T-cell (primary cell): ENCODE measurements at regions not wholly inside any gene's neighbourhood (a gene's known extent, or its start where the extent isn't known, plus 50 kb on each side); places are given as distances from the start of the nearest gene placed in this dataset.
"Not testable (repeated sequence)": the region's sequence is repeated elsewhere in the genome, so short reads cannot be mapped to it uniquely, and the experiment has no call there.

Source experiments
- ATAC-seq, 4 experiments: fragments of 200-7000 bp in 3 of 4; fragments of 150-1000 bp in 1 of 4; cut with Tn5 transposase; replicated peaks in 1 of 4; 1 replicate in 3 of 4; 2 replicates in 1 of 4; pipeline ENCODE4 v1.10.0; 2021; ENCODE audit warnings: moderate library complexity in 3 of 4, mild to moderate bottlenecking in 2 of 4, moderate number of reproducible peaks in 1 of 4
- CTCF ChIA-PET, 2 donors: fragments of 300-600 bp; sonication (Branson Sonifier 250); formaldehyde crosslinking; loops; one replicate each; lab custom pipeline; 2022; ENCODE audit warnings: antibody characterized with exemption in 2 of 2; lab: Charles Lee
- POLR2A ChIA-PET, 2 donors: fragments of 300-600 bp; sonication (Branson Sonifier 250); formaldehyde crosslinking; loops; one replicate each; lab custom pipeline; 2022; ENCODE audit warnings: antibody characterized with exemption in 2 of 2; lab: Charles Lee
- DNase-seq, 35 experiments: peaks; one replicate each; pipeline versions ENCODE4 v3.0.0 to v3.0.0-alpha.2; 2013 to 2023
- H3K27ac ChIP-seq: one replicate; pipeline ENCODE4 v1.5.1; 2013; ENCODE audit warnings: low read length
- H3K27me3 ChIP-seq, 2 experiments: replicated peaks in 1 of 2; 1 replicate in 1 of 2; 2 replicates in 1 of 2; pipeline versions ENCODE4 v1.6.1 to v1.7.0; 2013; ENCODE audit warnings: low read length in 1 of 2, mixed read lengths in 1 of 2; ENCODE audit not compliant: control insufficient read depth in 2 of 2, insufficient read depth in 2 of 2; ENCODE audit errors: extremely low read depth in 1 of 2
- H3K36me3 ChIP-seq, 2 donors: 1 replicate in 1 of 2; 2 replicates in 1 of 2; pipeline versions ENCODE4 v1.6.1 to v1.7.0; 2013; ENCODE audit warnings: low read length in 1 of 2; ENCODE audit not compliant: control insufficient read depth in 2 of 2, insufficient read depth in 1 of 2; ENCODE audit errors: extremely low read depth in 1 of 2
- H3K4me1 ChIP-seq, 2 experiments: 1 replicate in 1 of 2; 2 replicates in 1 of 2; pipeline versions ENCODE4 v1.6.1 to v1.7.0; 2013; ENCODE audit warnings: low read length in 2 of 2, mixed read lengths in 1 of 2; ENCODE audit not compliant: insufficient read depth in 2 of 2, control insufficient read depth in 1 of 2; ENCODE audit errors: extremely low read depth in 1 of 2
- H3K4me3 ChIP-seq, 2 donors: 1 replicate in 1 of 2; 2 replicates in 1 of 2; pipeline versions ENCODE4 v1.5.1 to v1.7.0; 2013; ENCODE audit warnings: mild to moderate bottlenecking in 2 of 2, low read length in 1 of 2, moderate library complexity in 1 of 2; ENCODE audit not compliant: control insufficient read depth in 1 of 2; ENCODE audit errors: extremely low read depth in 1 of 2
- H3K9me3 ChIP-seq: 2 replicates; pipeline ENCODE4 v1.7.0; 2013
- H3K27ac Mint-ChIP-seq, 2 donors: one replicate each; pipeline ENCODE4 v1.8.0; 2020 to 2021; ENCODE audit warnings: mild to moderate bottlenecking in 2 of 2, mixed read lengths in 2 of 2
- H3K27me3 Mint-ChIP-seq, 2 donors: one replicate each; pipeline ENCODE4 v1.8.0; 2021 to 2022; ENCODE audit warnings: mixed read lengths in 2 of 2
- H3K36me3 Mint-ChIP-seq: one replicate; pipeline ENCODE4 v1.8.0; 2021; ENCODE audit warnings: mixed read lengths
- H3K4me1 Mint-ChIP-seq, 3 donors: one replicate each; pipeline ENCODE4 v1.8.0; 2020 to 2022; ENCODE audit warnings: mixed read lengths in 3 of 3, mild to moderate bottlenecking in 1 of 3
- H3K4me3 Mint-ChIP-seq, 3 donors: one replicate each; pipeline ENCODE4 v1.8.0; 2020 to 2022; ENCODE audit warnings: mild to moderate bottlenecking in 3 of 3, mixed read lengths in 3 of 3, moderate library complexity in 3 of 3
- H3K9me3 Mint-ChIP-seq, 3 donors: one replicate each; pipeline ENCODE4 v1.8.0; 2020 to 2022; ENCODE audit warnings: mixed read lengths in 3 of 3
- WGBS: methylation state at CpG from one replicate; pipeline ENCODE4 v1.1.5; 2013; ENCODE audit warnings: missing lambda C conversion rate; ENCODE audit not compliant: insufficient coverage; 5-methylcytosine and 5-hydroxymethylcytosine counted together

- no peaks in the 10 kb centered on the region for H3K36me3 Mint-ChIP-seq
- no peak overlapping the region for H3K27ac Mint-ChIP-seq
- CTCF ChIA-PET: no interaction called here
- Histone ChIP-seq H3K9me3 (no peaks in the 10 kb centered on the region), H3K36me3 (no peaks in the 10 kb centered on the region), H3K4me3 (no peak overlapping the region), H3K4me1 (no peaks in the 10 kb centered on the region), H3K27ac (no peak overlapping the region), H3K27me3 (no peaks in the 10 kb centered on the region)
- peaks cover 0 to 9% (median 0%) of the 10 kb centered on the region in 3 donors for H3K9me3 Mint-ChIP-seq
- WGBS: no CpG with 5 or more reads among the region's 4 CpGs
- H3K4me3 Mint-ChIP-seq: no peak overlapping the region
- ATAC-seq (no peak), DNase-seq (no peak)
- H3K27me3 Mint-ChIP-seq: no peaks in the 10 kb centered on the region
- POLR2A ChIA-PET: no interaction called here
- no peaks in the 10 kb centered on the region for H3K4me1 Mint-ChIP-seq
Observed at GRCh38 chr6:81938014-81938856, 185.8 kb upstream of the TENT5A start.

- H3K4me3 ChIP-seq: no peak overlapping the region
- ChIA-PET POLR2A (no interaction called here), CTCF (no interaction called here)
- Mint-ChIP-seq H3K9me3 (peaks cover 0 to 9% (median 3%) of the 10 kb centered on the region in 3 donors), H3K36me3 (no peaks in the 10 kb centered on the region), H3K27ac (no peak overlapping the region), H3K27me3 (no peaks in the 10 kb centered on the region), H3K4me1 (no peaks in the 10 kb centered on the region), H3K4me3 (no peak overlapping the region)
- DNase-seq (no peak), ATAC-seq (no peak)
- H3K27me3 ChIP-seq: no peaks in the 10 kb centered on the region
- no peak overlapping the region for H3K27ac ChIP-seq
- H3K36me3 ChIP-seq: no peaks in the 10 kb centered on the region
- no CpG with 5 or more reads among the region's 6 CpGs for WGBS
- no peaks in the 10 kb centered on the region for H3K9me3 ChIP-seq
- H3K4me1 ChIP-seq: no peaks in the 10 kb centered on the region
Observed at GRCh38 chr6:81937296-81937937, 184.9 kb upstream of the TENT5A start.

GRCh38 chr6:81934936-81935335 lies 182.5 kb upstream of the TENT5A start:
- Histone ChIP-seq H3K9me3 (no peaks in the 10 kb centered on the region), H3K4me1 (no peaks in the 10 kb centered on the region), H3K36me3 (no peaks in the 10 kb centered on the region), H3K4me3 (no peak overlapping the region), H3K27ac (no peak overlapping the region), H3K27me3 (no peaks in the 10 kb centered on the region)
- WGBS: no CpG with 5 or more reads among the region's 1 CpG
- CTCF ChIA-PET: no interaction called here
- no peak for DNase-seq
- peaks cover 0 to 9% (median 6%) of the 10 kb centered on the region in 3 donors for H3K9me3 Mint-ChIP-seq
- no peaks in the 10 kb centered on the region for H3K27me3 Mint-ChIP-seq
- POLR2A ChIA-PET: no interaction called here
- H3K36me3 Mint-ChIP-seq: no peaks in the 10 kb centered on the region
- H3K4me1 Mint-ChIP-seq: no peaks in the 10 kb centered on the region
- H3K27ac Mint-ChIP-seq: no peak overlapping the region
- ATAC-seq: no peak
- H3K4me3 Mint-ChIP-seq: no peak overlapping the region

- H3K9me3 Mint-ChIP-seq: peaks cover 0 to 9% (median 6%) of the 10 kb centered on the region in 3 donors
- Histone ChIP-seq H3K36me3 (no peaks in the 10 kb centered on the region), H3K27me3 (no peaks in the 10 kb centered on the region), H3K4me1 (no peaks in the 10 kb centered on the region), H3K9me3 (no peaks in the 10 kb centered on the region), H3K27ac (no peak overlapping the region), H3K4me3 (no peak overlapping the region)
- H3K36me3 Mint-ChIP-seq: no peaks in the 10 kb centered on the region
- no CpG with 5 or more reads among the region's 1 CpG for WGBS
- ChIA-PET CTCF (no interaction called here), POLR2A (no interaction called here)
- H3K27me3 Mint-ChIP-seq: no peaks in the 10 kb centered on the region
- no peaks in the 10 kb centered on the region for H3K4me1 Mint-ChIP-seq
- no peak overlapping the region for H3K4me3 Mint-ChIP-seq
- no peak overlapping the region for H3K27ac Mint-ChIP-seq
- DNase-seq (no peak), ATAC-seq (no peak)
Observed at GRCh38 chr6:81933608-81934051, 181.1 kb upstream of the TENT5A start.

GRCh38 chr6:81933089-81933488 lies 180.6 kb upstream of the TENT5A start:
- H3K27me3 Mint-ChIP-seq: no peaks in the 10 kb centered on the region
- ATAC-seq: no peak

GRCh38 chr6:81932448-81932847 lies 180.0 kb upstream of the TENT5A start:
- H3K36me3 ChIP-seq, H3K4me3 Mint-ChIP-seq, H3K36me3 Mint-ChIP-seq, DNase-seq, H3K9me3 ChIP-seq, H3K4me1 ChIP-seq, H3K27me3 Mint-ChIP-seq, H3K27me3 ChIP-seq, H3K27ac ChIP-seq, H3K27ac Mint-ChIP-seq, POLR2A ChIA-PET, CTCF ChIA-PET, ATAC-seq, H3K4me1 Mint-ChIP-seq, H3K9me3 Mint-ChIP-seq, H3K4me3 ChIP-seq: not testable (repeated sequence)

More at GRCh38 chr6:81933089-81933488, 180.6 kb upstream of the TENT5A start:
- H3K27ac Mint-ChIP-seq: no peak overlapping the region
- H3K9me3 Mint-ChIP-seq: peaks cover 0 to 9% (median 6%) of the 10 kb centered on the region in 3 donors
- H3K4me3 Mint-ChIP-seq: no peak overlapping the region
- no peaks in the 10 kb centered on the region for H3K4me1 Mint-ChIP-seq
- H3K4me3 ChIP-seq: no peak overlapping the region
- H3K27me3 ChIP-seq: no peaks in the 10 kb centered on the region
- no CpG with 5 or more reads among the region's 3 CpGs for WGBS
- POLR2A ChIA-PET: no interaction called here
- H3K36me3 ChIP-seq: no peaks in the 10 kb centered on the region
- no peak overlapping the region for H3K27ac ChIP-seq
- H3K9me3 ChIP-seq: no peaks in the 10 kb centered on the region
- H3K4me1 ChIP-seq: no peaks in the 10 kb centered on the region
- DNase-seq: no peak
- CTCF ChIA-PET: no interaction called here
- no peaks in the 10 kb centered on the region for H3K36me3 Mint-ChIP-seq
